ENCODE measurements at regions not wholly inside any gene's neighbourhood (a gene's known extent, or its start where the extent isn't known, plus 50 kb on each side); places are given as distances from the start of the nearest gene placed in this dataset.

DNA sequence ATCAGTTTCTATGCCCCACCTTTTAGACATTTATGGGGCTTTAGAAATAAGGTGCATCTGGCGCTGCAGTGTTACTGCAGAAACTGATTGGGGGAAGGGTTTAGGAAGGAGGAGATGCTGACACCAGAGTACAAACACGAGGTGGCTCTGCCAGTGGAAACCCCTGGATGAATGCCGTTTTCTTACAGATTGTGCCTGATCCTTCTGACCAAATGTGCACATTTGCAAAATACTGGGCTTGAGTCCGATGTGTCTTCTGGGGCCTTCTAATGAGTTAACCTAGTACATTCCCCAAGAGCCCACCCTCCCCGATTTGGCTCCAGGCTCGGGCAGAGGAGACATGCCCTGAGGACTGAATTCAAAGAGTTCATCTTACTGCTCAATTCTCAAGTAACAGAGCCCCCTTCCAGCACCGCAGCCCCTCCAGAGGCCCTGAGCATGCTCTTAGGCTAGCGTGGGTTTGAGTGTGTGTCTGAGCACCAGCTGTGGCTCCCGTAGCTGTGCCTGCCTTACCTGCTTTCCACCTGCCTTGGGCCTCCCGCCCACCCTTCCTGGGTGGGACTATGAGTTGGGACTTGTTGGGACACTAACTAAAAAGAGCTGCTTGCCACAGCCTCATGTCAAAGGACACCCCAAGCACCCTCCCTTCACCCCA lies 116.7 kb upstream of the COPS8 start:
- no peaks in the 10 kb centered on the region for H3K9me3 Mint-ChIP-seq
- H3K27ac Mint-ChIP-seq = no peak overlapping the region
- no peak overlapping the region for H3K4me3 Mint-ChIP-seq
- no peaks in the 10 kb centered on the region for H3K36me3 Mint-ChIP-seq (ENCODE audit: low read depth)
- H3K27me3 Mint-ChIP-seq = no peaks in the 10 kb centered on the region
- H3K4me1 Mint-ChIP-seq (ENCODE audit: low read depth) = peaks cover 37% of the 10 kb centered on the region
- DNase-seq = no peak

DNA sequence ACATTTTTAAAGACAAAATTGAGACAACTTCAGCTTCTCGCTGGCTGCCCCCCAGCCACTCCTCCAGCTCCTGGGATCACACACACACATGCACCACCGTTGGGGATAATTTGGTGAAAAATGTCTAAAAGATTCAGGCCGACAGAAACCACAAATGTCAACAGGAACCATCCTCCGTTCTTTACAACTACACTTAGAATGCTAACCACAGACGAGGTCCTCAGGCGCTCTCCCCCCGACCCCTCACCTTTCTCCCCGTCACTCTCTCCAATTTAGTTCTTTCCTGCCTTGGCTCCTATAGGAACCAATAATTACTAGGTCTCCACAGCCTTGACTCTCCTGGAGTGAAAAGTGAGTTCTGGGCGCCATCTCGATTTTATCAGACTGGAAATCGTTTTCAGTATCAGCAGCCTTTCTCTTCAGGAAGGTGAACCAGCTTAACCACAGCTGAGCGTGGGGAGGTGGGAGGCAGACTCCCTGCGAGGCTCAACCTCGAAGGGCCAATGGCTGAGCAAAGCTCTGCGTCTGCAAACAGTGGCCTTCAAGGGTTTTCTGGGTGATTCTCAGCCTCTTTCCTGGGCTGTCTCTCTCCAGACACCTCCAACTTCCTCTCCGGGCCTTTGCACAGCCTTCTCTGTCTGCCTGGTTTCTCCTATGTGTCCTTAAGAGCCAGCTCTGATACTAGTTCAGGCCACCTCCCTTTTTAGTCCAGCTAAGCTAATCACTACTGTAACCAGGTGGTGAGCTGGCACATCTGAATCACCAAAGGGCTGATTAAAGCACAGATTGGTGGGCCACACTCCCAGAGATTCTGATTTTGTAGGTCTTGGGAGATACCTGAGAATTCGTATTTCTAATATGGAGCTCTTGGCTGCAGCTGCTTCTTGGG lies 115.7 kb upstream of the COPS8 start:
- no peaks in the 10 kb centered on the region for H3K36me3 Mint-ChIP-seq (ENCODE audit: low read depth)
- H3K27ac Mint-ChIP-seq = peak overlapping the region; percentile 74
- DNase-seq = peak; percentile 34

DNA sequence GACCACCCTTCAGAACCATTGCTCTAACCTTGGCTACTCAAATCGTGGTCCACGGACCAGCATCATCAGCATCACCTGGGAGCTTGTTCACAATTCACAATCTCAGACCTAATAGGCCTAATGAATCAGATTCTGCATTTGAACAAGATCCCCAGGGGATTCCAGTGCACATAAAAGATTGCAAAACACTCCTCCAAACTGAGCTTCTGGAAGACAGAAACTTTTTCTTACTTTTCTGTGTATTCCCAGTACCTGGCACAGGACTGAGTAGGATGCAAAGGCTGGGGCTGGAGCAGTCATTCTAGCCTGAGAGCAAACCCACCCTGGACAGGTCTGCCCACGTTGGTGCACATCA lies 115.1 kb upstream of the COPS8 start:
- no peak overlapping the region for H3K4me3 Mint-ChIP-seq
- no peak overlapping the region for H3K27ac Mint-ChIP-seq
- DNase-seq = no peak

More for the DNA sequence above, 115.7 kb upstream of the COPS8 start:
- H3K4me3 Mint-ChIP-seq = peak overlapping the region; percentile 46
- H3K27me3 Mint-ChIP-seq = no peaks in the 10 kb centered on the region
- H3K9me3 Mint-ChIP-seq = no peaks in the 10 kb centered on the region
- peaks cover 37% of the 10 kb centered on the region for H3K4me1 Mint-ChIP-seq (ENCODE audit: low read depth)

DNA sequence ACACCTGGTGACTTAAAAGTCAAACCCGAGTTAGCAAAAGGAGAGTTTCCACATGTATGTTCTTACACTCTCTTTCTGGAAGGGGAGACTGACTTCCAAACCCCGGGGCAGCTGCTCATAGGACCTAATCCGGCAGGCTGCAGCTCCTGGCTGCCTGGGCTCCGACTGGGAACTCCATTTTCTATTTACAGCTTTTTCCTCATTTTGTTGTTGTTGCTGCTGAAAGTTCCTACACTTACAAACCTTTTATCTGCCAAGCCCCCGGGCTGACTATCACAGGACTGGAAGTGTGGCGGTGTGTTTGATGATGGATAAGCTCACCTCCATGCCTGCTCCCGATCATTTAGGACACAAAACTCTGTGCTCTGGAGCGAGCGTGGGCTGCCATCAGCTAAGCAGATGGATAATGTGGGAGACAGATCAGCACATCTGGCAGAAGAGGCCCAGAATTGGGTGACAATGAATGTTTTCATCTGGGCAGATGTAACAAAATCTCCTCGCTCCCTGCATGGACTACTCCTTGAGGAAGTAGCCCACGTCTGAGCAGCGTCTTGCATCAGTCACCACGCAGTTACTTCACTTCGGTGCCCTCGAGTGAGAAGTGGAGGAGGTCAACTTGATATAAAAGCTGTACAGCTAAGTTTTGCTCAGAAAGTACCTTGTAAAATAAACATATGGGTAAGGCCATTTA lies 114.4 kb upstream of the COPS8 start:
- no peak overlapping the region for H3K27ac Mint-ChIP-seq
- H3K4me1 Mint-ChIP-seq (ENCODE audit: low read depth) = peaks cover 37% of the 10 kb centered on the region
- no peak for DNase-seq
- no peak overlapping the region for H3K4me3 Mint-ChIP-seq
- no peaks in the 10 kb centered on the region for H3K9me3 Mint-ChIP-seq
- H3K27me3 Mint-ChIP-seq = no peaks in the 10 kb centered on the region
- H3K36me3 Mint-ChIP-seq (ENCODE audit: low read depth) = no peaks in the 10 kb centered on the region

More for the DNA sequence above, 115.1 kb upstream of the COPS8 start:
- Mint-ChIP-seq H3K4me1 (ENCODE audit: low read depth) (peaks cover 37% of the 10 kb centered on the region), H3K9me3 (no peaks in the 10 kb centered on the region), H3K36me3 (ENCODE audit: low read depth) (no peaks in the 10 kb centered on the region), H3K27me3 (no peaks in the 10 kb centered on the region)

DNA sequence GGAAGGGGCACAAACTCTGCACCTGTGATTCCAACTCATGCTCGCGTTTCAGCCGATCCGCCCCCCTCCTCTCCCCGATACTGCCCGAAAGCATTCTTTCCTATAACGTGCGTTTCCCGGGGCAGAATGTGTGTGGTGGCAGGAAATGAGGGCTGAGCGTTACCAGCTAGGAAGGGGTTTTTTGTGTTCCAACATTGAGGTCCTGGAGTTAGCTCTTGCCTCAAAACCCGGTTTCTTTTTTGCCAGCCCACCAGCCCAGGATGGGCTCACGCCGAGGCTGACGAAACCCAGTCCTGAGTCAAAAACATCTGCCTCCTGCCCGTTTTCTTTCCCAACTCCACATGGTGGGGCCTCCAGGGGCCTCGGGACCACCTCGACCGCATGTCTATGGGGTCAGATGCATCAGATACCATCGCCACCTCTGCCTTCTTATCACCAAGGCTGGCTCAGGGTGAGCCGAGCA lies 113.7 kb upstream of the COPS8 start:
- Mint-ChIP-seq H3K4me3 (no peak overlapping the region), H3K27ac (no peak overlapping the region), H3K36me3 (ENCODE audit: low read depth) (no peaks in the 10 kb centered on the region), H3K9me3 (no peaks in the 10 kb centered on the region), H3K4me1 (ENCODE audit: low read depth) (peaks cover 34% of the 10 kb centered on the region), H3K27me3 (no peaks in the 10 kb centered on the region)
- no peak for DNase-seq

DNA sequence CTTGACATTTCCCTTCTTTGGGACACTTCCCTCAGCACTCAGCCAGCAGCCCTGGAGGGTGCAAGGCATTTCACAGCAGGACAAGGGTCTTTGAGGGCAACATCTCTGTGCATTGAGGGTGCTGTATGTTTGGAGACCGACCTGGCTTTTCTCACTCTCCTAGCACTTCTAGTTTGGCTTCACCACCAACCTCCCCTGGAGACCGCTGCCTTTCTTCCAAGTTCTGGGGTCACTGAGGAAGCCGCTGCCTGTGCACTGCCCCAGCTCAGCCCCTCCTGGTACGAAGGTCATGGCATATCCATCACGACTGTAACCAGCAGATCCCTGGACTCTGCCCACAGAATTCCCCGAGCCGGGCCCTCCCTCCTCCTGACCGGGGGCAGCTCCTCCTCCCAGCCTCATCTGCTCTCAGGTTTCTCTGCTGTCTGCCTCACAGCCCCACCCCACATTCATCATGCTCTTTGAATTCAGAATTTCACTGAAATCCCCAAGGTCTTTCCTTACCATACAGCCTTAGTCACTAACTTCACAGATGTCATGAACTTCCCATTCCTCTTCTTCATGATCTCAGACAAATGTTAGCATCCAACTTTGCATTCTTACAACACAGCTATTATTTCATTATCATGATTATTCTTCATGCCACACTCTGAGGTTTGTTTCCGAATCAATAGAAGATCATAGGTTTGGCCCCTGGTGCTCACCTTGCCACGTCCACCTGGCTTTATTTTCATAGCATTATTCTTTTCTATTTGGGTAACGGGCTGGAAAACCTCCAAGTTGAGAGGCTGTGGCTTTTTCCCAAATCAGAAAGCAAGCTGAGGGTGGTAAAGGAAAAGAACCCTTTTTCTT lies 113.0 kb upstream of the COPS8 start:
- H3K4me3 Mint-ChIP-seq = no peak overlapping the region
- H3K9me3 Mint-ChIP-seq = no peaks in the 10 kb centered on the region
- H3K36me3 Mint-ChIP-seq (ENCODE audit: low read depth) = no peaks in the 10 kb centered on the region
- no peaks in the 10 kb centered on the region for H3K27me3 Mint-ChIP-seq
- DNase-seq = no peak
- peaks cover 26% of the 10 kb centered on the region for H3K4me1 Mint-ChIP-seq (ENCODE audit: low read depth)
- H3K27ac Mint-ChIP-seq = no peak overlapping the region

DNA sequence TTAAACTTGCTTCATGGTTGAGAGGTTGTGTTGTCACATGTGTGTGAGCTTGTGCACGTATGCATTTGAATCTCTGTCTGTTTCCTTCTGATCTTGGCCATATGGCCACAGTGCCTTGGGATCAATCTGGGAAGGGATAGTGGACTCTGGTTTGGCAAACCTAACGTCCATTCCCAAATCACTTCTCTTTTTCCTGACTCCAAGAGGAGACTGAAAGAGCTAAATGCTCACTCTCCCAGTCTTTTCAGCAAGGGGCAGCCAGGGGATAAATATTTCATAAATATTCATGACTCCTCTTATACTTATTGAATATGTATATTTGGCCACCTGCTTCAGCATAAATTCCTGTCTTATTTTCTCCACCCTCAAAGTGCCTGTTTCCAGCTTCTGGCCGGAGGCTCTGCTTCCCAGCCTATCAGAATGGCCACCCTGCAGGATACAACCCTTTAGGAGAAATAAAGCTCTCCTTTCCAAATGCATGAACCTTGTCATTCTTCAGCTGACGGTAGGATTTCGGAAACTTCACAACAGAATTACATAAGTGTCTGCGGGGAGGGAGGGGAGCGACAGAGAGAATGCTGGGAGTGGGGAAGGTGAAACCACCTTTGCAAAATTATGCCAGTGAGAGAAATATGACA lies 112.2 kb upstream of the COPS8 start:
- DNase-seq = no peak
- Mint-ChIP-seq H3K27me3 (peaks cover 2% of the 10 kb centered on the region), H3K4me1 (ENCODE audit: low read depth) (peaks cover 19% of the 10 kb centered on the region), H3K9me3 (no peaks in the 10 kb centered on the region), H3K36me3 (ENCODE audit: low read depth) (no peaks in the 10 kb centered on the region), H3K4me3 (no peak overlapping the region), H3K27ac (no peak overlapping the region)

DNA sequence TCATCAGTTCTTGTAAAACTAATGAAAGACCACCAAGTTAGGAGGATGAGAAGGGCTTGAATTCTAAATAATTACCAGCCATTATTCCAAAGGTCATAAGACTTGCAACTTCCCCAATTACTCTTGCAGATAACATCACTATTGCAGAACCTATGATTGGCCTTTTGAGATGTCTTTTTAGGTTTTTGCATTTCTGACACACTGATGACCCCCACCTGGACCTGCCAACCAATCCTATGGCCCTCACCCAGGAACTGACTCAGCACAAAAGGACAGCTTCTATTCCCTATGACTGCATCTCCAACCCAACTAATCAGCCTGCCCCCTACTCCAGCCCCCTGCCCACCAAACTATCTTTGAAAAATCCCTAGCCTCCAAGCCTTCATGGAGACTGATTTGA lies 111.5 kb upstream of the COPS8 start:
- DNase-seq = no peak
- no peak overlapping the region for H3K4me3 Mint-ChIP-seq

DNA sequence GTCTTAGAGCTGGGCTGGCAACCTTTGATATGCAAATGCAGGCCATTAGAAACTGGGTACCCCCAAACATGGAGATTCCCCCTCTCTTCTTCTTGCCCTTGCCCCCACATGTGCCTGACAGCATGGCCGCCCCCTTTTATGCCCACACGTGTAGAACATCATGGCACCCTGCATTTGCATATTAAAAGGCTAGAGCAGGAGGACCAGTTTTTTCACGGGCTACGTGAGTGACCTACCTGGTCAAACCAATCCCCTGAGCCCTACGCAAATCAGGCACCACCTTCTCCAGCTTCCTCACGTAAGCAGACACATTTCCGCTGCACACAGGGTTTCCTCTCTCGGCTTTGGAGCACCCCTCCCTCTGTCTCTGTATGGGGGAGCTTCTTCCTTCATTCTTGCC lies 110.9 kb upstream of the COPS8 start:
- Mint-ChIP-seq H3K27ac (no peak overlapping the region), H3K27me3 (peaks cover 2% of the 10 kb centered on the region), H3K36me3 (ENCODE audit: low read depth) (no peaks in the 10 kb centered on the region), H3K4me1 (ENCODE audit: low read depth) (peaks cover 6% of the 10 kb centered on the region), H3K9me3 (no peaks in the 10 kb centered on the region), H3K4me3 (no peak overlapping the region)
- no peak for DNase-seq

More for the DNA sequence above, 111.5 kb upstream of the COPS8 start:
- Mint-ChIP-seq H3K36me3 (ENCODE audit: low read depth) (no peaks in the 10 kb centered on the region), H3K9me3 (no peaks in the 10 kb centered on the region), H3K27me3 (peaks cover 2% of the 10 kb centered on the region), H3K4me1 (ENCODE audit: low read depth) (peaks cover 12% of the 10 kb centered on the region), H3K27ac (no peak overlapping the region)

DNA sequence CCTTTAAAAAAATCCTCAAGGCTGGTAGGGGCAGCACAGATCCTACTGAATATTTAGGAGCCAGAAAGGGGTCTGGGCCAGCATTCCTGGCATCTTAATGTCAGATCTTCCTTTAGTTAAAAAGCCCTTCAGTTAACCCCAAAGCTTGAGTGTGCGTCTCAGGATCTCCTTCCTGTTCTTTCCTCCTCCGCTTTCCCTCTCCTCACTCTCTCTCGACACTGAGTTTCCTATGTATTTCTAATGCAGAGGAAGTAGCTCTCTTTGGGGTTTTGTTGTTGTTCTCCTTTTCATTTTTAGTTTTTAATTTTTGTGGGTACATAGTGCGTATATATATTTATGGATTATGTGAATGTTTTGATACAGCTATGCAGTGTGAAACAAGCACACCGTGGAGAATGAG lies 109.9 kb upstream of the COPS8 start:
- Mint-ChIP-seq H3K36me3 (ENCODE audit: low read depth) (no peaks in the 10 kb centered on the region), H3K9me3 (no peaks in the 10 kb centered on the region), H3K4me3 (no peak overlapping the region), H3K4me1 (ENCODE audit: low read depth) (no peaks in the 10 kb centered on the region), H3K27me3 (peaks cover 2% of the 10 kb centered on the region), H3K27ac (no peak overlapping the region)
- no peak for DNase-seq

DNA sequence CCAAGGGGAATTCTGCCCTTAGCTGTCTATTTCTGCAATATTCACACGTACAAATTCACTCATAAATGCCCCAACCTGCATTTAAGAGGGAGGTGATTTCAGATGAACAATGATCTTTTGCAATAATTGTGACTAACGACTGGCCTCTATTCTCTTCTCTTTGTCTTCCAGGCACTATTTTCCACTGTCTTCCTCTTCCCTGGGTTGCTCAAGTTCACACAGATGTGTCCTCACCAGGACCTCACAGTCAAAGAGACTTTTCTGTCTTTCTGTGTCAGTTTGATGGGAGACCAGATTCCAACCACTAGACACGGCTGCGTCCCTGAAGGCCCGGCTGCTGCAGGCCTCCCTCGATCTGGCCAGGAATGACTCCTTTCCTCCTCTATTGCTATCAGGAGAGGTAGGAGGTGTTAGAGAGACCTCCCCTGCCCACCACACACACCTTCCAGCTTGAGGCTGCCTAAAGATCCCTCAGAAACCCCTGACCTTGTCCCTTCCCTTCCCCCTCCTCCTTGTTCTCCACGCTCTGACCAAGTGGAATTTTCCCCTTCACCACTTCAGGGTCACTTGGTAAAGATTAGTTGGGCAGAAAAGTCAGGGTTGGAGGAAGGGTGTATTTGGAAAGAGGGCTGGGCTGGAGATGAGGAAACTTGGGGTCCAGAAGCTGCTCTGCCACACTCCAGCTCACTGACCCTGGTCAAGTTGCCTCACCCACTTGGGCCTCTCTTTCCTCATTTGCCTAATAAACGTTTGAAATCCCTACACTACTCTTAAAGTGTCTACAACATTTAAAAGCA lies 109.2 kb upstream of the COPS8 start:
- H3K36me3 Mint-ChIP-seq (ENCODE audit: low read depth) = no peaks in the 10 kb centered on the region
- peaks cover 2% of the 10 kb centered on the region for H3K27me3 Mint-ChIP-seq
- H3K4me1 Mint-ChIP-seq (ENCODE audit: low read depth) = no peaks in the 10 kb centered on the region
- no peak overlapping the region for H3K4me3 Mint-ChIP-seq
- H3K27ac Mint-ChIP-seq = no peak overlapping the region
- no peaks in the 10 kb centered on the region for H3K9me3 Mint-ChIP-seq
- no peak for DNase-seq

DNA sequence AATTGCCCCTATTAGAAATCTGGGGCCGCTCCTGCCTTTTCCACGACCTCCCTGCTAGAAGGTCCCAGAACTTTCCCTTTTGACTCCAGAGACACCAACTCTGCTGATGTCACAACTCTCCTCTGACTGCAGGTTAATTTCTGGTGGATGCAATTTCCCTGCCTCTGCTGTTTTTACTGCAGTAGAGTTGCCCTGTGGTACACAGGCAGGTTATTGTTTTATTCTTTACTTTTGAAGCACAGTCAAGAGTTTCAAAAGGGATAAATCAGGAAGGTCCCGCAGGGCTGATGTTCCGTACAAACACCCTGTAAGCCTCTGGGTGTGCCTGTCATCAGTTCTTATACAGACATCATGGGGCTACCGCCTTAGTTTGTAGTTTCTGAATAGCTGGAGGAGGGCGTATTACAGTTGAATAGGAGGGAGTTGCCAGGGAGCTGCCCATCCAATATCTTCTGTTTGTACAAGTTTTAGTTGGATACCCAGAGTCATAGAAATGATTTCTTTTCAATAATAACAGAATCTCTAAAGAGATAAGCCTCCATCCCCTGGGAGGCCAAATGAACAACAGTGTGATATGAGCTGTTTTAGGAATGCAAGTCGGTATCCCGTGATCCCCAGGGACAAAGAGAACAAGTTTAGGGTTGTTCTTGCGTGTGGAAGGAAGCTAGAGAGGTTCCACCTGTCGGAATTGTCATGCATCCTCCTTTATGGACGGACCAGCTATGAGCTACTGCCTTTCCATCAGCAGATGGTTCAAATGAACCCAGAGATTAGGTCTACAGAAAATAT lies 108.4 kb upstream of the COPS8 start:
- peaks cover 2% of the 10 kb centered on the region for H3K27me3 Mint-ChIP-seq
- H3K4me3 Mint-ChIP-seq = no peak overlapping the region
- no peak overlapping the region for H3K27ac Mint-ChIP-seq
- H3K9me3 Mint-ChIP-seq = no peaks in the 10 kb centered on the region
- no peaks in the 10 kb centered on the region for H3K4me1 Mint-ChIP-seq (ENCODE audit: low read depth)
- H3K36me3 Mint-ChIP-seq (ENCODE audit: low read depth) = no peaks in the 10 kb centered on the region
- no peak for DNase-seq
